Activated CD4-positive, alpha-beta memory T cell treated with anti-CD3 and anti-CD28 coated beads, Interleukin-2, amount 10 ng/mL, durations not matched to agents 7 days and 5 days (primary cell): ENCODE measurements at regions not wholly inside any gene's neighbourhood (a gene's known extent, or its start where the extent isn't known, plus 50 kb on each side); places are given as distances from the start of the nearest gene placed in this dataset.

Experiments used
- CTCF ChIA-PET: fragments of 350-600 bp; sonication (Branson Sonifier 250); formaldehyde crosslinking; loops from one replicate; lab custom pipeline; 2021; ENCODE audit warnings: antibody characterized with exemption, inconsistent platforms; lab: Charles Lee
- POLR2A ChIA-PET: fragments of 350-600 bp; sonication (Branson Sonifier 250); formaldehyde crosslinking; loops from one replicate; lab custom pipeline; 2021; ENCODE audit warnings: antibody characterized with exemption; lab: Charles Lee
- DNase-seq: peaks from one replicate; pipeline ENCODE4 v3.0.0-alpha.2; 2020
- H3K27ac Mint-ChIP-seq: one replicate; pipeline ENCODE4 v1.8.0; 2021; ENCODE audit warnings: mild to moderate bottlenecking, mixed read lengths
- H3K27me3 Mint-ChIP-seq: one replicate; pipeline ENCODE4 v1.8.0; 2021; ENCODE audit warnings: mixed read lengths
- H3K36me3 Mint-ChIP-seq: one replicate; pipeline ENCODE4 v1.8.0; 2021; ENCODE audit warnings: low read depth, mixed read lengths
- H3K4me1 Mint-ChIP-seq: one replicate; pipeline ENCODE4 v1.8.0; 2021; ENCODE audit warnings: mixed read lengths
- H3K4me3 Mint-ChIP-seq: one replicate; pipeline ENCODE4 v1.8.0; 2021; ENCODE audit warnings: mild to moderate bottlenecking, mixed read lengths
- H3K9me3 Mint-ChIP-seq: one replicate; pipeline ENCODE4 v1.8.0; 2021; ENCODE audit warnings: mixed read lengths

- no peaks in the 10 kb centered on the region for H3K27me3 Mint-ChIP-seq
- no peak overlapping the region for H3K4me3 Mint-ChIP-seq
- H3K36me3 Mint-ChIP-seq, result no peaks in the 10 kb centered on the region
- no peak for DNase-seq
- no peaks in the 10 kb centered on the region for H3K4me1 Mint-ChIP-seq
- H3K9me3 Mint-ChIP-seq, result no peaks in the 10 kb centered on the region
- no peak overlapping the region for H3K27ac Mint-ChIP-seq
- CTCF ChIA-PET, result no interaction called here
- POLR2A ChIA-PET, result no interaction called here
Observed at GRCh38 chr3:135719449-135719848, 246.1 kb upstream of the PPP2R3A start.

DNA sequence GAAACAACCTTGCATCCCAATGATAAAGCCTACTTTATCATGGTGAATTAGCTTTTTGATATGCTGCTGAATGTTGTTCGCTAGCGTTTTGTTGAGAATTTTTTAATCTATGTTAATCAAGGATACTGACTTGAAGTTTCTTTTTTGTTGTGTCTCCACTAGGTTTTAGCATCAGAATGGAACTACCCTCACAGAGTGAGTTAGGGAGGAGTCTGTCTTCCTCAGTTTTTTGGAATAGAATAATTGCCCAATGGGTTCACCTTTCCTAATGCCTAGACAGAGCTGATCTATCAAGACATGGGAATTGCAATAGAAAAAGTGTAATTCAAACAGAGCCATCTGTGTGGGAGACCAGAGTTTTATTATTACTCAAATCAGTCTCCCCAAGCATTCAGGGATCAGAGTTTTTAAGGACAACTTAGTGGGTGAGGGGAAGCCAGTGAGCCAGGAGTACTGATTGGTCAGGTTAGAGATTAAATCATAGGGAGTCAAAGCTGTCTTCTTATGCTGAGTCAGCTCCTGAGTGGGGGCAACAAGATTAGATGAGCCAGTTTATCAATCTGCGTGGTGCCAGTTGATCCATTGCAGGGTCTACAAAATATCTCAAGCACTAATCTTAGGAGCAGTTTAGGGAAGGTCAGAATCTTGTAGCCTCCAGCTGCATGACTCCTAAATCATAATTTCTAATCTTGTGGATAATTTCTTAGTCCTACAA lies 237.4 kb upstream of the PPP2R3A start:
- H3K4me1 Mint-ChIP-seq, result no peaks in the 10 kb centered on the region

GRCh38 chr3:135731546-135731945 lies 234.0 kb upstream of the PPP2R3A start:
- DNase-seq, result no peak
- Mint-ChIP-seq H3K27ac (no peak overlapping the region), H3K4me3 (no peak overlapping the region), H3K36me3 (no peaks in the 10 kb centered on the region), H3K9me3 (peaks cover 11% of the 10 kb centered on the region), H3K27me3 (no peaks in the 10 kb centered on the region), H3K4me1 (no peaks in the 10 kb centered on the region)
- POLR2A ChIA-PET, result no interaction called here
- CTCF ChIA-PET, result no interaction called here

More for the DNA sequence above, 237.4 kb upstream of the PPP2R3A start:
- POLR2A ChIA-PET, result no interaction called here
- Mint-ChIP-seq H3K4me3 (no peak overlapping the region), H3K27ac (no peak overlapping the region), H3K36me3 (no peaks in the 10 kb centered on the region), H3K27me3 (no peaks in the 10 kb centered on the region), H3K9me3 (peaks cover 9% of the 10 kb centered on the region)
- CTCF ChIA-PET, result no interaction called here
- no peak for DNase-seq

GRCh38 chr3:135736740-135737139 lies 228.8 kb upstream of the PPP2R3A start:
- no peaks in the 10 kb centered on the region for H3K36me3 Mint-ChIP-seq
- POLR2A ChIA-PET, result no interaction called here
- no peaks in the 10 kb centered on the region for H3K27me3 Mint-ChIP-seq
- no peak for DNase-seq
- H3K27ac Mint-ChIP-seq, result no peak overlapping the region
- no peaks in the 10 kb centered on the region for H3K4me1 Mint-ChIP-seq
- CTCF ChIA-PET, result interaction anchor here (1.5 kb wide), 1 partner anchor 158 kb away, joined by 7 read pairs; no protein-coding TSS in a partner anchor
- H3K9me3 Mint-ChIP-seq, result peaks cover 9% of the 10 kb centered on the region
- no peak overlapping the region for H3K4me3 Mint-ChIP-seq

DNA sequence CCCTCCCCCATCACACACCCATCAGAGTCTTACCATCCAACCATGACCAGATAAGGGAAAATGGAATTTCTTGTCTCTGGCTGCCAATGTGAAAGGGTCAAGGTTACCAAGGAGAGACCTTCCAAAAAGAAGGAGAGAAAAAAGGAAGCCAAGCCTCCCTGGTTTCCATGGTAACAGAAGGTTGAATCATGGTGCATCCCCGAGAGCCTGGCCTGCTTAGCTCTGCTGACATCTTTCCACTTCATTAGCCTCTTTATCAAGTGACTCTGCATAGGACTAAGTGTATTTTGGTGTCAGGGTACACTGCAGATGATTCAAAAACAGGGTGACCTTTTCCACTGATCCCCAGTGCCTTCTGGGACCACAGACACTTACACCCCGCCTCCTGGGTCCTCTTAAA lies 225.7 kb upstream of the PPP2R3A start:
- Mint-ChIP-seq H3K4me1 (no peaks in the 10 kb centered on the region), H3K27ac (no peak overlapping the region), H3K4me3 (no peak overlapping the region), H3K27me3 (no peaks in the 10 kb centered on the region), H3K9me3 (peaks cover 9% of the 10 kb centered on the region), H3K36me3 (no peaks in the 10 kb centered on the region)
- CTCF ChIA-PET, result no interaction called here
- POLR2A ChIA-PET, result no interaction called here
- DNase-seq, result no peak

- no peak overlapping the region for H3K4me3 Mint-ChIP-seq
- no peak for DNase-seq
- CTCF ChIA-PET, result no interaction called here
- H3K27ac Mint-ChIP-seq, result no peak overlapping the region
- no peaks in the 10 kb centered on the region for H3K27me3 Mint-ChIP-seq
- POLR2A ChIA-PET, result no interaction called here
- H3K9me3 Mint-ChIP-seq, result peaks cover 9% of the 10 kb centered on the region
- no peaks in the 10 kb centered on the region for H3K36me3 Mint-ChIP-seq
- H3K4me1 Mint-ChIP-seq, result no peaks in the 10 kb centered on the region
Observed at GRCh38 chr3:135740211-135740610, 225.3 kb upstream of the PPP2R3A start.

DNA sequence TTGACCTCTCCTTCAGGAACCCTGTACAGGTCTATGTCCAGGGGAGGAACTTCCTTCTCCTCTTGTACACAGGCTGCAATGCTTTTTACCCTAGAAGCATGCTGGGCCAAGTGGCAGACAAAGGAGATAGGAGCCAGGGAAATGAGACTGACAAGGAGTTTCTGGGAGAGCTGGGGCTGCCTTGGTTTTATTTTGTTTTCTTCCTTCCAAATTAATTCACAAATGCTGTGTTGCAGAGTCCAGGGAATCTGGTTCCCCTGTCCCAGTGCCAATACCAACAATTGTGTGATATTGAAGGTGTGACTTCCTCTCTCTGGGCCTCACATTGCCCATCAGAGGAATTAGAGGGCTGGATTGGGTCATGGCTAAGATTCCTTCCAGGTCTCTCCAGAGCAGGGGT lies 224.8 kb upstream of the PPP2R3A start:
- no peaks in the 10 kb centered on the region for H3K4me1 Mint-ChIP-seq
- ChIA-PET CTCF (no interaction called here), POLR2A (no interaction called here)
- H3K27ac Mint-ChIP-seq, result no peak overlapping the region
- DNase-seq, result no peak
- peaks cover 9% of the 10 kb centered on the region for H3K9me3 Mint-ChIP-seq
- no peak overlapping the region for H3K4me3 Mint-ChIP-seq
- no peaks in the 10 kb centered on the region for H3K27me3 Mint-ChIP-seq
- H3K36me3 Mint-ChIP-seq, result no peaks in the 10 kb centered on the region

DNA sequence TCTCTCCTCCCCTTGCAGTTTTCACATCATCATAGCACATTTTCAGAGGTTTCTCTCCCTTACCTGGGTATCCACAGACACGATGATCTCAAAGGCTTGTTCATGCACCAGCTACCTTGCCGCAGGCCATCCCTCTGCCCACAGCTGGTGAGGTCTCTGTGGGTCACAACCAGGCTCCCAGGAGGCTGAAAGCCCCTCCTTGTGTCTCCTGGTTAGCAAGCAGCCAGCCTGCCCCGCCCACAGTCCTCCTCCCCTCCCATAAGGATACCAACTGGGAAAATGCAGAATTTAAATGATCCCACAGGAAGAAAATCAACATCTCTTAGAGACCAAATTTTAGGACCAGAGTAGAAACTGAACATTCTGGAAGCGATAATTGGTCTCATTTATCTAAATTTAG lies 213.5 kb upstream of the PPP2R3A start:
- CTCF ChIA-PET, result no interaction called here
- POLR2A ChIA-PET, result no interaction called here
- H3K4me3 Mint-ChIP-seq, result no peak overlapping the region
- no peak for DNase-seq
- no peaks in the 10 kb centered on the region for H3K36me3 Mint-ChIP-seq
- no peaks in the 10 kb centered on the region for H3K4me1 Mint-ChIP-seq
- H3K27me3 Mint-ChIP-seq, result no peaks in the 10 kb centered on the region
- H3K27ac Mint-ChIP-seq, result no peak overlapping the region
- peaks cover 2% of the 10 kb centered on the region for H3K9me3 Mint-ChIP-seq

- Mint-ChIP-seq H3K27me3 (no peaks in the 10 kb centered on the region), H3K4me1 (no peaks in the 10 kb centered on the region), H3K9me3 (peaks cover 2% of the 10 kb centered on the region), H3K4me3 (no peak overlapping the region), H3K36me3 (no peaks in the 10 kb centered on the region), H3K27ac (no peak overlapping the region)
- ChIA-PET POLR2A (no interaction called here), CTCF (interaction anchor here (0.6 kb wide), 1 partner anchor 10 kb away, joined by 3 read pairs; no protein-coding TSS in a partner anchor)
- no peak for DNase-seq
Observed at GRCh38 chr3:135752851-135753250, 212.7 kb upstream of the PPP2R3A start.

- H3K27me3 Mint-ChIP-seq, result no peaks in the 10 kb centered on the region
- no peaks in the 10 kb centered on the region for H3K4me1 Mint-ChIP-seq
- no peak for DNase-seq
- peaks cover 2% of the 10 kb centered on the region for H3K9me3 Mint-ChIP-seq
- no peak overlapping the region for H3K27ac Mint-ChIP-seq
- no peaks in the 10 kb centered on the region for H3K36me3 Mint-ChIP-seq
- ChIA-PET POLR2A (no interaction called here), CTCF (no interaction called here)
- no peak overlapping the region for H3K4me3 Mint-ChIP-seq
Observed at GRCh38 chr3:135753506-135753905, 212.0 kb upstream of the PPP2R3A start.

GRCh38 chr3:135755330-135756105 lies 210.0 kb upstream of the PPP2R3A start:
- Mint-ChIP-seq H3K36me3 (no peaks in the 10 kb centered on the region), H3K4me1 (no peaks in the 10 kb centered on the region), H3K9me3 (peaks cover 2% of the 10 kb centered on the region), H3K27ac (no peak overlapping the region), H3K27me3 (no peaks in the 10 kb centered on the region), H3K4me3 (no peak overlapping the region)
- POLR2A ChIA-PET, result no interaction called here
- CTCF ChIA-PET, result no interaction called here
- DNase-seq, result no peak

DNA sequence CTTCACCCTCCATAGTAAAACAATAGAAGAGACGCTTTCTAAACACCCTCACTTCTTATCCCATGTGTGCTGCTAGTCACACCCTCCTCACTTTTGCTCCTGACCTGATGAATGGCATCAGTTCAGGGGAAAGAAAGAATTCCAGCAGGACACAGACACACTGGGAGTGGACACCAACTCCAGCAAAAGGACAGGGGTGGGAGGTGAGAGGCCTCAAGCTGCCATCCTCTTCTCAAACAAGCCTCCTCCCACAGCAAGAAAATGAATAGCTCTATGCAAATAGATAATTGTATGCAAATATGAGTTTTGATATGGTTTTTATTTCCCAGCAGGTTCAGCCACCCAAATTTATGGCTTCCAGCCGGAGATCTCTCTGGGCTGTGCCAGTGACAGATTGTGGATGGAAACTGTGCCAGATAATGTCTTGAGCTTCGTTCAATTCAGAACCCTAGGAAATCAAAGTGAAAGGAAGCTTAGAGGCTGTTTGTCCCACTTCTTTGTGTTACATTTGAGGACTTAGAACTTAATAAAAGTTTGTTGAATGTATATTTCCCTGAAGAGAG lies 209.3 kb upstream of the PPP2R3A start:
- peaks cover 2% of the 10 kb centered on the region for H3K9me3 Mint-ChIP-seq
- H3K36me3 Mint-ChIP-seq, result no peaks in the 10 kb centered on the region
- ChIA-PET CTCF (no interaction called here), POLR2A (no interaction called here)
- H3K27me3 Mint-ChIP-seq, result no peaks in the 10 kb centered on the region
- no peak overlapping the region for H3K27ac Mint-ChIP-seq
- no peaks in the 10 kb centered on the region for H3K4me1 Mint-ChIP-seq
- no peak overlapping the region for H3K4me3 Mint-ChIP-seq
- DNase-seq, result no peak

GRCh38 chr3:135757421-135757820 lies 208.1 kb upstream of the PPP2R3A start:
- Mint-ChIP-seq H3K27ac (no peak overlapping the region), H3K4me1 (no peaks in the 10 kb centered on the region), H3K27me3 (no peaks in the 10 kb centered on the region), H3K4me3 (no peak overlapping the region), H3K36me3 (no peaks in the 10 kb centered on the region), H3K9me3 (peaks cover 2% of the 10 kb centered on the region)
- ChIA-PET CTCF (no interaction called here), POLR2A (no interaction called here)
- DNase-seq, result no peak
